ENCODE measurements at regions not wholly inside any gene's neighbourhood (a gene's known extent, or its start where the extent isn't known, plus 50 kb on each side); places are given as distances from the start of the nearest gene placed in this dataset.

- no peak for DNase-seq (ENCODE audit: low read depth)
Measured at GRCh38 chr2:60096556-60096955, 456.9 kb downstream of the BCL11A start.

- no peak for DNase-seq (ENCODE audit: low read depth)
Measured at GRCh38 chr2:60095903-60096302, 457.6 kb downstream of the BCL11A start.

- DNase-seq (ENCODE audit: low read depth), result no peak
Measured at GRCh38 chr2:60095202-60095815, 458.1 kb downstream of the BCL11A start.

GRCh38 chr2:60094450-60094929 is 459.0 kb downstream of the BCL11A start:
- no peak for DNase-seq (ENCODE audit: low read depth)

GRCh38 chr2:60092781-60093180 is 460.7 kb downstream of the BCL11A start:
- DNase-seq (ENCODE audit: low read depth), result no peak

DNA sequence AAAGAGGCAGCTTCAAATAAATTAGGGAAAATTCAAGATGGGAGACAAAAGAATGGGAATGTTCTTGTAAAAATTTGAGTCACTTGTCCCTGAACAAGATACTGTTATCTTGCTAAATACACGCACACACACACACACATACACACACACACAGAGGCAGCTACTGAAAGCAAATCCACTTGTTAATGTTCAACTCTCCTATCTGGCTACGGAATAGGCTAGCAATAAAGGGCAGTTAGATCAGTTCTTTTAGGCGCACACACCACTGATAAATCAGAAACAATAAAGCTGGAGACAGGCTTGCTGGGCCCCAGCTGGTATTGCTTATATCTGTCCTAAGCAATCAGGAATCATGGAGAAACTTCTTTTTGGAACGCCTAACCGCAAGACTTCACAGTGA is 461.6 kb downstream of the BCL11A start:
- no peak for DNase-seq (ENCODE audit: low read depth)

- no peak for DNase-seq (ENCODE audit: low read depth)
Measured at GRCh38 chr2:60091266-60091665, 462.2 kb downstream of the BCL11A start.

GRCh38 chr2:60079562-60079961 is 473.9 kb downstream of the BCL11A start:
- no peak for DNase-seq (ENCODE audit: low read depth)

DNA sequence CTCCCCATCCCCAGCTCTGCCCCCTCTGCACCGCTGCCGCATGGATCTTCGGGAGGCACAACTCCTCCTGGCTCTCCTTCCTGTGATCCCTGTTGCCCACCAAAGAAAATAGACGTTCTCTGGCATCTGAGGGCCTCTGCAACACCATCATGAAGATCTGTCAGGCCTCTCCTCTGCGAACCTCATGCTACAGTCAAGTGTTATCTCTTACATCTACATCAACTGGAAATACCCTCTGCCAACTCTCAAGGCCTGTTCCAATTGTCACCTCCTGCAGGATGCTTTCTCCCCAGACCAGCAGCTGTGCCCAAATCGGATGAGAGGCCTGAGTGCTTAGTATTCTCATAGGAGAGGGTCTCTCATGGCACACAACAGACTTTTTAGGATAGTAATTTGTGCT is 478.4 kb downstream of the BCL11A start:
- DNase-seq (ENCODE audit: low read depth), result no peak

DNA sequence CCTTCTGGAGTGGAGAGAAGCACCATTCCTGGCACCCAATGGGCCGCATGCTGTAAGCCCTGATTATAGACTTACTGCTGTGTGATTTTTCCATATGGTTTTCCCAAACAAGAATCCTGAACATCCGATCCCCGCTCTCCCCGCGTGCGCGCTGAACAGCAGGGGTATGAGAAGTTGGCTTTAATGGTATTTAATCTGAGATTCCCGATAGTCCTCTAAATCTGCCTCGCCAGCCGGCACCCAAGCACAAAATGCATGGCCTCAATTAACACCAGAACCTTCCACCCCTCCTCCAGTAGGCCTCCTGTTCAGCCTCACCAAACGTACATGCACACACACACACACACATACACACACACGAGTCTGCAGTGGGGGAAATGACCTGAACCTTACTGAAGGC is 480.3 kb downstream of the BCL11A start:
- no peak for DNase-seq (ENCODE audit: low read depth)

DNA sequence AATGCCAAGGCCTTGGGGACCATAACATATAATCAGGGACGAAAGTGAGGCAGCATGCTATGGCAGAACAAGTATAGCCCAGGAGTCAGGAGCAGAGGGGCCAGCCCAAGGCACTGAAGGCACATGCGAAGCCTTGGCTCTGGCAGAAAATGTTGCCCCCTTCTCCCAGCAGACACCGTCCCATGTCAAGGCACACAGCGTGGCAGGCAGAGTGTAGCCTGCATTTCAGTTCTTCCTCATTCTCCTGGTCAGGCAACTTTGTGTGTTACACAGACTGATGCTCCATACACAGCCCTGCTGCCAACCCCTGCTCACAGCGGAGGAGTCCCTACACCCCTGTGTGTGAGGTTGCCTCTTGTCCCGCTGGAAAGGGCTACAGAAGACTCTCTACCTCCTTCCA is 480.8 kb downstream of the BCL11A start:
- DNase-seq (ENCODE audit: low read depth), result no peak

DNA sequence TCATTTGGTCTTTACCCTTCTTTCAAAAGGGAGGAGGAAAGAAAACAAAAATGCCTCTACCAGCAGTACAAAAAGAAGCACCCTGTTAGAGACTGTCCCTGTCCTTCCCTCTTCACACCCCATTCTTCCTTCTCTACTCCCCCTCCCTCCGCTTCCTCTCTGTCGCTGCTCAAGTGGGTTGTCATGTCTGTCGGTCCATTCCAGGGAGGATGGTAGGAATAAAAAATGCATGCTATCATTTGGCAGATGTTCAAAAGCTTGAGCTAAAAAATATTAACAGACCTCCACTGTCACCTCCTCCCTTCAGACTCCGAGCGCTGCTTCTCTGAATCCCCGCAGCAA is 482.0 kb downstream of the BCL11A start:
- no peak for DNase-seq (ENCODE audit: low read depth)

GRCh38 chr2:60070736-60071489 is 482.5 kb downstream of the BCL11A start:
- DNase-seq (ENCODE audit: low read depth), result no peak

- DNase-seq (ENCODE audit: low read depth), result no peak
Measured at GRCh38 chr2:60070196-60070595, 483.3 kb downstream of the BCL11A start.

GRCh38 chr2:60068755-60069154 is 484.7 kb downstream of the BCL11A start:
- DNase-seq (ENCODE audit: low read depth), result no peak

DNA sequence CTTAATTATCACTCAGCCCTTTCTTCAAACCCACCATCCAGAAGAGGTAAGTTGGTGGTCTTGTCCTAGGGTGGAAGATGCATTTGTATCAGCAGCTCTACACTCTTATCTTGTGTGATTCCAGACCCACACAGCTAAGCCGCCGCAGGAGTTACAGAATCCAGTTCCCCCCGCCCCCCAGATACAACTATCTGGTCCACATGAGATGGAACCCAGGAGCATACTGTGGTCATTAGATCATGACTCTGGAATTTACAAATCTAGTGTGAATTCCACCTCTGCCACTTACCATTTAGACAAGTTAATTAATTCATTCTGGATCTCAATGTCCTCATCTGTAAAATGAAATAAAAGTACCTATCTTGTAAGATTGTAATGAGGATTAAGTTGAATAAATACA is 486.4 kb downstream of the BCL11A start:
- DNase-seq (ENCODE audit: low read depth), result no peak

GRCh38 chr2:60066096-60066839 is 487.2 kb downstream of the BCL11A start:
- no peak for DNase-seq (ENCODE audit: low read depth)

DNA sequence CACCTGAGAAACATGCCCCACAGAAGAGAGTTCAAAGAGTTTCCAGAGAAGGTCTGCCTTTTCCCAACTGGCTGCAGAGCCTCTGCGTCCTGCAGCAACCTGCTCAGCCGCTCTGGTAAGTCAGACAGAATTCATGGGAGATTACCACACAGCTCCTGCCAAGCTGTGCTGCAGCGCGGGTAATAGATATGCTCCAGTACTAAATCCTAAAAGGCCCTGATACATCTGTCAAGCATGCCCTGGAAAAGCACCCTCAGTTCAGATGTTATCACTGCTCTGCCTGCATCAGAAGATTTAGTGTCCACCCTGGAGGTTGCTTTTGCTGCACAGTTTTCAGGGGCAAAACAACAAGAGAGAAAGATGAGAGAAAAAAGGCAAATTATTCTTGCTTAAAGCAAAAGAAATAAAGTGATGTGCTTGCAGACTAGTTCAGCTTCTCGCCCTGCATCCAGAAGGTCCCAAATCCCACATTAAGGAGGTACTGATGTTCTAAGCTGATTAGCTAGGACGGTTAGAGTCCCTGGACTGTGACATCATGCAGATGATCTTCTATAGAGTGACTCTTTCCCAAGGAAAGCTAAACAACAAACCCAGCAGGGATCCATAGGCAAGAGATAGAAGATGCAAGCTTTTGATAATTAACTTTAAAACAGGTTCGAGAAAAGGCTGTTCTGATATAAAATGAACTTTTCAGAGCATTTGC is 488.6 kb downstream of the BCL11A start:
- no peak for DNase-seq (ENCODE audit: low read depth)

DNA sequence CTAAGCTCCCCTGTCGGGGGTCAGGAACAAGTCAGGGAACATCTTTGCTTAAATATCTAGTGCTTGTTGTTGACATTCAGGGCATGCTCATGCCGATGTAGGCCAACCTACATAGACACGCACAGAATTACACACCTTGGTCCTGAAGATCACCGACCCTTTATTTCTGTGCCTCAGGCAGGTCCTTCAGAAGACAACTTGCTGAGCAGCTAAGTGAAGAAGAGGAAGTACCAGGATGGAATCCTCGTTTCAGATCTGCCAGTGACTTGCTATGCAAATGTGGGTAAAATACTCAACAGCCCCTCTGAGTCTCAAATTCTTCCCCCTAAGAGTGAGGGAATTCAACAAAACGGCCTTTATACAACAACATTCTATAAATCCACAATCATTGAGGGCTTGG is 494.7 kb downstream of the BCL11A start:
- DNase-seq (ENCODE audit: low read depth), result no peak

- no peak for DNase-seq (ENCODE audit: low read depth)
Measured at GRCh38 chr2:60054571-60055340, 498.7 kb downstream of the BCL11A start.

- DNase-seq (ENCODE audit: low read depth), result no peak
Measured at GRCh38 chr2:60053791-60054190, 499.7 kb downstream of the BCL11A start.

- DNase-seq (ENCODE audit: low read depth), result no peak
Measured at GRCh38 chr2:60052601-60053000, 500.9 kb downstream of the BCL11A start.
